HG03565 (cell line): ENCODE measurements at regions not wholly inside any gene's neighbourhood (a gene's known extent, or its start where the extent isn't known, plus 50 kb on each side); places are given as distances from the start of the nearest gene placed in this dataset.

Experiments
- ATAC-seq: cut with Tn5 transposase; IDR thresholded peaks from one replicate; pipeline ENCODE4 v1.9.1; 2021; ENCODE audit warnings: mild to moderate bottlenecking, moderate library complexity; ENCODE audit not compliant: unreplicated experiment

GRCh38 chr14:49467091-49467490 is 119.1 kb downstream of the RPS29 start:
- ATAC-seq = no peak

GRCh38 chr14:49464885-49465284 is 121.3 kb downstream of the RPS29 start:
- ATAC-seq = no peak

DNA sequence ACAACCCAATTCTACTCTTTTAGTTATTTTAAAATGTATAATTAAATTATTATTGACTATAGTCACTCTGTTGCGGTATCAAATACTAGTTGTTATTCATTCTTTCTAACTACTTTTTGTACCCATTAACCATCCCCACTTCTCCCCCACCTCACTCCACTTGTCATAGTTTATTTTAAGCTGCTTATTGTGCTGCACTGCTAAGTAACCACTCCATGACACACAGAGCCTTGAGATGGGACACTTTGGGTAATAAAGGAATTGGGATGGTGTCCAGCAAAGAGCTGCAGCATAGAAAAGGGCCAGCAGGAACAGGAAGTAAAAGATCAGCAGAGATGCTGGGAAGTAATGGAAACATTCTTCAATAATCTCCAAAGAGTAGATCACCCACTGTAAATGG is 123.0 kb downstream of the RPS29 start:
- no peak for ATAC-seq

GRCh38 chr14:49461529-49462401 is 124.4 kb downstream of the RPS29 start:
- peak; percentile 93 for ATAC-seq

- ATAC-seq = no peak
These were observed 125.5 kb downstream of the RPS29 start for GRCh38 chr14:49460662-49461061.

DNA sequence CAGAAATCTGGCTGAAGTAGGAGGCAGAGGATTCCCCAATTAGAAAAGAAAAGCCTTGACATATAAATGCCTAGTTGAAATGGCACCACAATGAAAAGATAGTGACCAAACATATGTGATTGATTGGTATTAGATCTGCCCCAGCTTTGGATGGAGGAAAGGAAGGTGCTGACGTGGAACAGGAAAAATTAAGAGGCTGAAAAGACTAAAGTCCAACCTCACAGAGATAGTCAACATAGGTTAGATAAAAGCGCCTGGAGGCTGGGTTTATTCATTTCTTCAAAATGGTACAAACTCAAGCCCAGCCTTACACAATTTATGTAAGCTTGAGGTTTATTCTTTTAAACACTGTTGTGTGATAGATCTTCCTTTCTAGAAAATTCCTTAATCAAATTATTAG is 129.6 kb downstream of the RPS29 start:
- no peak for ATAC-seq

GRCh38 chr14:49451938-49452337 is 134.2 kb downstream of the RPS29 start:
- no peak for ATAC-seq

DNA sequence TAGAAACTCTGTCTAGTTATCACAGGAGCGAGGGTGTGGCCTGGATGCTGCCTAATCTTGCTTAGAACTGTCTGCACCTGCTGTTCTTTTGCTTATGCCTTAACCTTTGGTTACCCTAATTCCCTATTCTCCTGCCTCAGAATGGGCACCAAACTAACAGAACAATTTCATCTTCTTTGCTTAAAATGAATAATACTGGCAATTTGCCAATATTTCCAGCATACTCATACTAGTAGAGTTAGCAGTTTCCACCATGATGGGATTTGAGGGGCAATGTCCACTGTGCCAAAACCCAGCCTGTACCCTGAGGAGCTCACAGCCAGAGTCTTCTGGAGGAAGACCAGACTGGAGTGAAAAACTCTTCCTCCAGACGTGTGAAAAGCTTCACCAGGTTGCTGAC is 136.4 kb downstream of the RPS29 start:
- ATAC-seq = no peak

DNA sequence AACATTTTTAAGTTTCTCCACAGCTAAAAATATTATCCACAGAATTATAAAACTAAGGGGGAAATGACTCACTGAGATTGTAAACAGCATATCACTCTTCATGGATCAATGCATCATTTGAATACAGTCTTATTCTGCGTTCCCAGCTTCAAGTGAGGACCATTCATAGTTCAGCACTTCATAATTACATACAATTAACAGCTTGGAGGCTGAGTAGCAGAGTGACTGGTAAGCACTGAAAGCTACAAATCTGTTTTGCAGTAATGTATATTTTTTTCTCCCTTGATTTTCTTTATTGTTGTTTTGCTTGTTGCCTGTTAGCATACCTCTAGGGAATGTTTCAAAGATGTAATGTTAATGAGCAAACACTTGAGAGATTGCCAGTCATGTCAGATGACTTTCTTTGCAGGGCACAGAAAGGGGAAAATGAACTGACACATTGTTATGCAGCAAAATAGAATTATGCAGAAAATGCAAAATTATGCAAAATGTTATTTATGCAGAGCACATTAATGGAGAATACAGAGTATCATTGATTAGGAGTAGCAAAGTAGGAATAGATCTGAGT is 138.6 kb downstream of the RPS29 start:
- ATAC-seq = no peak

DNA sequence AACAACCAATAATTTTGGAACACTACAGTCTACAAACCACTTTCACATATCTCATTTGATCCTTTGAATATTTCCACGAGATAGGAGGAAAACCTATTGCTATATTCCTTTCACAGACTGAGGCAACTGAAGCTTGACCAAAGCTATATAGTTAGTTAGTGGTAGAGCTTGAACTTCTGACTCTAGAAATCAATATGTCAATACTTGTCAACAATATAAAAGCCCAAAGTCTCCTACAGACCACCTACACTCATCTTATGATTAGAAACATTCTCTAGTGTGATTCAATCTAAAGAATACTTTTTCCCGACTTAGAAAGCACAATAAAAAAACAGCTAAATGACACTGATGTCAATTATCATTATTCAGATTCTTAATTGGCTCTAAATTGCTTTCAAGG is 139.4 kb downstream of the RPS29 start:
- no peak for ATAC-seq

- no peak for ATAC-seq
These were observed 147.9 kb downstream of the RPS29 start for GRCh38 chr14:49438256-49438770.

DNA sequence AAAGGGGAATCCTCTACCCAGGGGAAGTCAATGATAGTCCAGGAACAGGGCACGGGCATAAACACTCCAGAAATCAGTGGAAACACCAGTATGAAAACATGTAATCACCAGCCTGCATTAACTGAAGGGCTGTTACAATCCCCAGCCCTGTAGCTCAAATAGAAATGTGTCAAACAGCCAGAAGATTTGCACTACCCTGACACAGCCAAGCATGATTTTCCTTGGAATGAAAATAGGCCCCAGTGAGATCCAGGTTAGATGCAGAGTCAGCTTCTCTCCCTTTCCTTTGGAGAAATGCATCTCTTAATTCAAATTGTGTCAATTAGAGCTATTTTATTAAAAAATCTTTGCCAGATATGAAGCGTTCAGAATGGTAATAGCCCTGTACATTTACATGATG is 158.1 kb downstream of the RPS29 start:
- no peak for ATAC-seq

- ATAC-seq = no peak
These were observed 159.1 kb downstream of the RPS29 start for GRCh38 chr14:49427117-49427516.

- ATAC-seq = no peak
These were observed 160.3 kb downstream of the RPS29 start for GRCh38 chr14:49425921-49426320.

DNA sequence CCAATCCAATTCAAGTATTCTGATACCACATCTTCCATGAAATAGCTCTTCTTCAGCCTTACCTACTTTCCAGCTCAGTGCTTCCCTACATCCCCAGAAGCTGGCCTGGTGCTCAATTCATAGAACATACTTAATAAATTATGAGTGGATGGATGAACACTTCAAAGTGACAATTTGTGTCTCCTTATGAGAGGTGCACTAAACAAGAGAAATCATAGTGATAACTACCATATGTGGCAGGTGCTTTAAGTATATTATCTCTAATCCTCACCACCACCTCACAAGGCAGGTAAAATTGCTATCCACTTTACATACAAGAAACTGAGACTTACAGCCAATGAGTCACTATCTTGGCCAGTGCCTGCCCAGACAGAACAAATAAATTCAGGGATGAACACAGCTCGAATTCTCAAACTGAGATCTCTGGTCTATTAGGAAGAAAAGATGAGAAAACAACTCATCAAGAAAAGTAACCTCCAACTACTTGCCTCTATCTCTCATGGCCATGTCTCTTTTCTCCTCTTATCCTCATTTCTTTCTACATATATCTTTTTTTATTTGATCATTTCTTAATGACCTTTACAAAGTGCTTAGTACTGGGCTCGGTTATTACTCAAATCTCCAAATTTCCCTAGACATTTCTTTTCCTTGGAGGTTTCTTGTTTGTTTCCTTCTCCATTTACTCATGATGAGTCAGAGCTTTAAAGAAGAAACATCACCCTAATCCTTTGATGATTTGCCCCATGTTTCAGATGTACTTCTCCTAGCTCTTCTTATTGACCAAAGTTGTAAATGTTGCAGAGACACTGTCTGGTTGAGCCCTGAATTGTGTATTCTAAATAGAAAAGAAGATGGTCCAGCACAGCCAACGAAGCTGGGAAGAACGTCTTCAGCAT is 161.5 kb downstream of the RPS29 start:
- no peak for ATAC-seq

GRCh38 chr14:49420201-49420600 is 166.0 kb downstream of the RPS29 start:
- peak; percentile 69 for ATAC-seq

- ATAC-seq = no peak
These were observed 167.4 kb downstream of the RPS29 start for GRCh38 chr14:49418789-49419188.

DNA sequence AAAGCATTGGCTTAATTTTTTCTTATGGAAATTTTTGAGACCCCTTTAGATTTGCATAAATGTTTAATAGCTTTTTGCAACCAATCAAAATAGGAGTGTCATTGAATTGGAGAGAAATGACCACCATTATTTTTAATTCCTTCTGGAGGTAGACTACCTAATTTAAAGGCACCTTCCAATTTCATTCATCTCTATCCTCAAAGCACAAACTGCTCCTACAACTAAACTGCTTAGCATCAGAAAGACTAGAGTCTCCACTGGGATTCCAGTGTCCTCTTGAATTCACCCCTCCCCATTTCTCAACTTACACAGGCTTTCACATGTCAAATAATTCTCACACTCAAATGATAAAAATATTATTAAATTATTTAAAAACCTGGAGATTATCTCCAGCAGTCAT is 168.4 kb downstream of the RPS29 start:
- ATAC-seq = no peak

DNA sequence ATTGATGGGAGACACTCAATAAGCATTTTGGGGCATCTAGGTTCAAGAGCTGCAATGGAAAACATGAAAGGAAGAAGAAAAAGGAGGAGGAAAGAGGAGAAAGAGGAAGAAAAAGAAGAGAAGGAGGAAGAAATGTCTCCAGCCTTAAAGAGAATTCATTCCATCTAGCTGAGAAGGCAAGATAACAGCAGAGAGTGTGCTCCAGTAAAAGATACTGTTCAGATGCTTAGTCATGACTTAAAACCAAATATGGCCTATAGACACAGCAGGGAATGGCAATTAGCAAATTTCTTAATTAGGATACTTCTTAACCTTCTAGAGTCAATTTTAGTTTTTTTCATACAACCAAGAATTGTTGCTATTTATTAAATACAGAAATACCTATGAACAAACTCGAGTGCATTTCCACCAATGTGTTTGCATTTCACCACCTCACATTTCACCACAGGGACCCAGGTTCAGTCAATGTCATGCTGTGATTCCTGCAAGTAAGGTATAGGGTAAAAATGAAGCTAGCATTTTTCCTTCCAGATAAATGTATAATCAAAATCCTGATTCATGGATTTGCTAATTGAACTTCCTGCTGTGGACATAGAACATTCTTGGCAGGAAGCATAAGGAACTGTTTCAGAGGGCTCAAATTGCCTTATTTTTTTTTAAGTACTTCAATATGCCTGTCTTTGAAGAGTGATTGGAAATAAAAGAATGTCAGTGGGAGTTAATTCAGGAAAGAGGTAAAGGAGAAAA is 177.8 kb downstream of the RPS29 start:
- ATAC-seq = no peak

GRCh38 chr14:49405291-49405690 is 180.9 kb downstream of the RPS29 start:
- ATAC-seq = no peak

- ATAC-seq = no peak
These were observed 184.8 kb downstream of the RPS29 start for GRCh38 chr14:49401373-49401772.
